Adrenal gland (tissue), 9 donors: ENCODE measurements at regions not wholly inside any gene's neighbourhood (a gene's known extent, or its start where the extent isn't known, plus 50 kb on each side); places are given as distances from the start of the nearest gene placed in this dataset.
A peak's percentile ranks its signal among the peaks of the same experiment; 100 is the strongest.

Experiments used
- DNase-seq, 7 donors: peaks; one replicate each; pipeline ENCODE4 v3.0.0-alpha.2; 2019 to 2020
- H3K27ac ChIP-seq, 5 donors: fragments of 200-600 bp; sonication (generic) in 4 of 5; 1 replicate in 3 of 5; 2 replicates in 2 of 5; pipeline versions ENCODE4 v1.5.1 to v1.8.0; 2016 to 2020; ENCODE audit warnings: mild to moderate bottlenecking in 1 of 5
- H3K27me3 ChIP-seq: fragments of 200-600 bp; 2 replicates; pipeline ENCODE4 v1.8.0; 2021
- H3K36me3 ChIP-seq, 2 donors: fragments of 200-600 bp; replicated peaks in 1 of 2; 1 replicate in 1 of 2; 2 replicates in 1 of 2; pipeline versions ENCODE4 v1.5.1 to v1.8.0; 2018 to 2022
- H3K4me1 ChIP-seq, 2 donors: fragments of 200-600 bp; replicated peaks in 1 of 2; 1 replicate in 1 of 2; 2 replicates in 1 of 2; pipeline versions ENCODE4 v1.5.1 to v1.8.0; 2018 to 2021
- H3K4me3 ChIP-seq, 4 donors: fragments of 200-600 bp; sonication (generic) in 3 of 4; one replicate each; pipeline ENCODE4 v1.5.1; 2016 to 2018
- H3K9me3 ChIP-seq, 3 donors: fragments of 200-600 bp; sonication (generic) in 1 of 3; replicated peaks in 1 of 3; 1 replicate in 2 of 3; 2 replicates in 1 of 3; pipeline versions ENCODE4 v1.5.1 to v1.8.0; 2016 to 2021
- CTCF ChIP-seq, 6 experiments: fragments of 450-650 bp in 4 of 6; fragments of 200-600 bp in 2 of 6; sonication (generic) in 1 of 6; IDR thresholded peaks; 1 replicate in 5 of 6; 2 replicates in 1 of 6; pipeline versions ENCODE4 v1.5.1 to v1.8.0; 2016 to 2021; ENCODE audit warnings: antibody characterized with exemption in 6 of 6, mild to moderate bottlenecking in 2 of 6, moderate library complexity in 1 of 6
- POLR2A ChIP-seq, 2 donors: fragments of 450-650 bp; IDR thresholded peaks; one replicate each; pipeline ENCODE4 v1.6.1; 2017; ENCODE audit warnings: antibody characterized with exemption in 2 of 2, mild to moderate bottlenecking in 2 of 2, moderate library complexity in 1 of 2
- WGBS, 4 donors: extraction: QIAGEN DNeasy Blood & Tissue Kit in 2 of 4; methylation state at CpG; one replicate each; pipeline versions ENCODE4 v1.1.5 to v1.1.7; 2013 to 2017; 5-methylcytosine and 5-hydroxymethylcytosine counted together
- intact Hi-C, 2 donors: fragments of 100-400 bp; cut with DNase I; formaldehyde crosslinking; loops; one replicate each; pipeline versions ENCODE4 v1.14.1 to v1.15.0; 2022 to 2023
- donor health status: healthy with polysubstance abuse.
- donor health status: Bipolar disorder and iron deficiency.
- donor health status: DM: yes; HTN: yes; CAD: no.
- donor health status: DM: no; HTN: no; CAD: no.
- donor health status: DM: no; HTN: no; CAD: no.

GRCh38 chr9:82531795-82532194 lies 531.1 kb downstream of the RASEF start:
- intact Hi-C loops, result loop anchor here in 1 of 2 donors (10.0 kb wide), 1 partner anchor 73 kb away; no protein-coding TSS in a partner anchor
- TF ChIP-seq CTCF (IDR thresholded peaks at IDR 0.05) (no peak), POLR2A (IDR thresholded peaks at IDR 0.05) (no peak)

GRCh38 chr9:82532504-82533180 lies 530.3 kb downstream of the RASEF start:
- intact Hi-C loops, result loop anchor here in 1 of 2 donors (10.0 kb wide), 1 partner anchor 72 kb away; no protein-coding TSS in a partner anchor
- WGBS, 4 donors, result 15 to 21% (median 17%) methylated on average over 2 of the region's 2 CpGs

More at GRCh38 chr9:82531795-82532194, 531.1 kb downstream of the RASEF start:
- Histone ChIP-seq H3K27ac (no peak overlapping the region), H3K36me3 (no peaks in the 10 kb centered on the region), H3K27me3 (no peaks in the 10 kb centered on the region), H3K9me3 (peaks cover 0 to 5% (median 0%) of the 10 kb centered on the region in 3 donors), H3K4me3 (no peak overlapping the region), H3K4me1 (no peaks in the 10 kb centered on the region)
- DNase-seq, result no peak

GRCh38 chr9:82535432-82535998 lies 527.4 kb downstream of the RASEF start:
- WGBS, 4 donors, result 59 to 73% (median 64%) methylated on average over 2 of the region's 2 CpGs
- Histone ChIP-seq H3K4me3 (no peak overlapping the region), H3K4me1 (no peaks in the 10 kb centered on the region), H3K36me3 (no peaks in the 10 kb centered on the region), H3K27ac (no peak overlapping the region), H3K27me3 (no peaks in the 10 kb centered on the region), H3K9me3 (no peaks in the 10 kb centered on the region)
- DNase-seq, result no peak
- TF ChIP-seq POLR2A (IDR thresholded peaks at IDR 0.05), result no peak
- TF ChIP-seq CTCF (IDR thresholded peaks at IDR 0.05), result no peak
- intact Hi-C loops, result loop anchor here in 1 of 2 donors (10.0 kb wide), 1 partner anchor 69 kb away; no protein-coding TSS in a partner anchor

More at GRCh38 chr9:82532504-82533180, 530.3 kb downstream of the RASEF start:
- DNase-seq, result no peak
- no peaks in the 10 kb centered on the region for H3K27me3 ChIP-seq
- H3K36me3 ChIP-seq, result no peaks in the 10 kb centered on the region
- H3K27ac ChIP-seq, result no peak overlapping the region
- H3K9me3 ChIP-seq, result peaks cover 0 to under 1% (median 0%) of the 10 kb centered on the region in 3 donors
- TF ChIP-seq CTCF (IDR thresholded peaks at IDR 0.05), result peak; percentile 5 to 55 (median 38)
- no peak for TF ChIP-seq POLR2A (IDR thresholded peaks at IDR 0.05)
- no peaks in the 10 kb centered on the region for H3K4me1 ChIP-seq
- H3K4me3 ChIP-seq, result no peak overlapping the region

GRCh38 chr9:82538634-82539033 lies 524.3 kb downstream of the RASEF start:
- Histone ChIP-seq H3K27me3 (no peaks in the 10 kb centered on the region), H3K9me3 (no peaks in the 10 kb centered on the region), H3K4me3 (no peak overlapping the region), H3K27ac (no peak overlapping the region), H3K36me3 (no peaks in the 10 kb centered on the region), H3K4me1 (no peaks in the 10 kb centered on the region)
- WGBS, 4 donors, result 53 to 82% (median 59%) methylated on average over 1 of the region's 1 CpG
- intact Hi-C loops, result loop anchor here in 1 of 2 donors (10.0 kb wide), 1 partner anchor 66 kb away; no protein-coding TSS in a partner anchor
- TF ChIP-seq CTCF (IDR thresholded peaks at IDR 0.05), result no peak
- TF ChIP-seq POLR2A (IDR thresholded peaks at IDR 0.05), result no peak
- DNase-seq, result no peak
